ENCODE measurements at regions not wholly inside any gene's neighbourhood (a gene's known extent, or its start where the extent isn't known, plus 50 kb on each side); places are given as distances from the start of the nearest gene placed in this dataset.

- ATAC-seq = no peak
- no peak for TF ChIP-seq ESRRG (CRISPR knock-in tag; IDR thresholded peaks at IDR 0.05)
- TF ChIP-seq PATZ1 (CRISPR knock-in tag; IDR thresholded peaks at IDR 0.05; ENCODE audit: borderline replicate concordance) = no peak
- no peak for TF ChIP-seq BACH2 (CRISPR knock-in tag; IDR thresholded peaks at IDR 0.05; ENCODE audit: borderline replicate concordance)
- no peak for TF ChIP-seq OSR1 (CRISPR knock-in tag; IDR thresholded peaks at IDR 0.05)
These were observed 192.0 kb downstream of the PIK3R1 start for GRCh38 chr5:68407311-68408239.

- TF ChIP-seq POU6F1 (CRISPR knock-in tag; IDR thresholded peaks at IDR 0.05; ENCODE audit: borderline replicate concordance, low read depth) (no peak), ZNF70 (CRISPR knock-in tag; IDR thresholded peaks at IDR 0.05) (no peak), ZNF565 (CRISPR knock-in tag; conservative IDR thresholded peaks at IDR 0.05; ENCODE audit: low read depth) (no peak), ISL1 (CRISPR knock-in tag; IDR thresholded peaks at IDR 0.05) (no peak), ARNTL (CRISPR knock-in tag; IDR thresholded peaks at IDR 0.05; ENCODE audit: borderline replicate concordance, low read depth) (no peak), TCF4 (CRISPR knock-in tag; IDR thresholded peaks at IDR 0.05; ENCODE audit: borderline replicate concordance) (no peak), RARB (CRISPR knock-in tag; IDR thresholded peaks at IDR 0.05) (no peak), OSR1 (CRISPR knock-in tag; IDR thresholded peaks at IDR 0.05) (no peak), CSDC2 (CRISPR knock-in tag; IDR thresholded peaks at IDR 0.05) (no peak)
- ATAC-seq = no peak
These were observed 192.9 kb downstream of the PIK3R1 start for GRCh38 chr5:68408345-68408871.

- no peak for ATAC-seq
- TF ChIP-seq GLIS3 (CRISPR knock-in tag; IDR thresholded peaks at IDR 0.05) (no peak), ZC3H10 (CRISPR knock-in tag; IDR thresholded peaks at IDR 0.05) (no peak), CSDC2 (CRISPR knock-in tag; IDR thresholded peaks at IDR 0.05) (no peak), ZFP3 (CRISPR knock-in tag; IDR thresholded peaks at IDR 0.05) (no peak)
These were observed 193.7 kb downstream of the PIK3R1 start for GRCh38 chr5:68409259-68409658.

GRCh38 chr5:68411161-68411560 lies 195.6 kb downstream of the PIK3R1 start:
- TF ChIP-seq ESRRG (CRISPR knock-in tag; IDR thresholded peaks at IDR 0.05) (no peak), CSRNP3 (CRISPR knock-in tag; IDR thresholded peaks at IDR 0.05) (no peak), ZNF565 (CRISPR knock-in tag; conservative IDR thresholded peaks at IDR 0.05; ENCODE audit: low read depth) (no peak), ZNF8 (CRISPR knock-in tag; IDR thresholded peaks at IDR 0.05) (no peak), ISL1 (CRISPR knock-in tag; IDR thresholded peaks at IDR 0.05) (no peak)
- ATAC-seq = no peak

- no peak for ATAC-seq
- TF ChIP-seq CREB5 (CRISPR knock-in tag; IDR thresholded peaks at IDR 0.05; ENCODE audit: low read depth) (no peak), TOX (CRISPR knock-in tag; IDR thresholded peaks at IDR 0.05; ENCODE audit: borderline replicate concordance) (no peak), ZNF565 (CRISPR knock-in tag; conservative IDR thresholded peaks at IDR 0.05; ENCODE audit: low read depth) (no peak), SNAI2 (CRISPR knock-in tag; IDR thresholded peaks at IDR 0.05) (no peak), ZNF8 (CRISPR knock-in tag; IDR thresholded peaks at IDR 0.05) (no peak), BACH2 (CRISPR knock-in tag; IDR thresholded peaks at IDR 0.05; ENCODE audit: borderline replicate concordance) (no peak), PPARA (CRISPR knock-in tag; IDR thresholded peaks at IDR 0.05; ENCODE audit: borderline replicate concordance) (no peak), PATZ1 (CRISPR knock-in tag; IDR thresholded peaks at IDR 0.05; ENCODE audit: borderline replicate concordance) (no peak), ZFP3 (CRISPR knock-in tag; IDR thresholded peaks at IDR 0.05) (no peak), ZFP30 (CRISPR knock-in tag; IDR thresholded peaks at IDR 0.05) (no peak), GLIS3 (CRISPR knock-in tag; IDR thresholded peaks at IDR 0.05) (no peak), ARNTL (CRISPR knock-in tag; IDR thresholded peaks at IDR 0.05; ENCODE audit: borderline replicate concordance, low read depth) (no peak), TCF4 (CRISPR knock-in tag; IDR thresholded peaks at IDR 0.05; ENCODE audit: borderline replicate concordance) (no peak), ESRRG (CRISPR knock-in tag; IDR thresholded peaks at IDR 0.05) (no peak)
These were observed 199.9 kb downstream of the PIK3R1 start for GRCh38 chr5:68415177-68416085.

Data from SK-N-SH treated with all-trans-retinoic acid at 6 μM for 48 hours (cell line).